SU-DHL-6 (cell line): ENCODE measurements at regions not wholly inside any gene's neighbourhood (a gene's known extent, or its start where the extent isn't known, plus 50 kb on each side); places are given as distances from the start of the nearest gene placed in this dataset.

Source experiments
- H2AFZ ChIP-seq: fragments of 200-600 bp; sonication (generic); 2 replicates; pipeline ENCODE4 v1.6.1; 2014; ENCODE audit warnings: low read depth, mild to moderate bottlenecking, moderate library complexity, mixed read lengths, antibody characterized with exemption, low read length; ENCODE audit not compliant: severe bottlenecking
- H3F3A ChIP-seq: fragments of 200-600 bp; shearing (Covaris generic); 2 replicates; pipeline ENCODE4 v1.6.0; 2016; ENCODE audit warnings: antibody characterized with exemption, mild to moderate bottlenecking; ENCODE audit not compliant: insufficient read depth
- H3K27ac ChIP-seq: fragments of 200-600 bp; sonication (generic); 2 replicates; pipeline ENCODE4 v1.5.1; 2016; ENCODE audit warnings: low read depth, mild to moderate bottlenecking, low read length, moderate library complexity, mixed read lengths
- H3K27me3 ChIP-seq: fragments of 200-600 bp; sonication (generic), shearing (Covaris generic); 2 replicates; pipeline ENCODE4 v1.6.0; 2014; ENCODE audit warnings: mild to moderate bottlenecking, low read length
- H3K36me3 ChIP-seq: fragments of 200-600 bp; sonication (generic); 2 replicates; pipeline ENCODE4 v1.6.1; 2014; ENCODE audit warnings: mild to moderate bottlenecking, low read length, mixed read lengths
- H3K4me2 ChIP-seq: fragments of 300-600, 200-600 bp; shearing (Covaris generic), sonication (generic); 2 replicates; pipeline ENCODE4 v1.6.0; 2014; ENCODE audit warnings: low read length, low read depth, mild to moderate bottlenecking; ENCODE audit not compliant: poor library complexity, severe bottlenecking
- H3K4me3 ChIP-seq: fragments of 200-600 bp; sonication (generic); 2 replicates; pipeline ENCODE4 v1.5.1; 2014; ENCODE audit warnings: antibody characterized with exemption, low read length, mild to moderate bottlenecking, mixed read lengths; ENCODE audit not compliant: insufficient read depth, poor library complexity, severe bottlenecking
- H3K79me2 ChIP-seq: fragments of 200-600 bp; sonication (generic); 2 replicates; pipeline ENCODE4 v1.6.1; 2014; ENCODE audit warnings: mild to moderate bottlenecking, low read length, moderate library complexity; ENCODE audit not compliant: insufficient read depth
- H3K9ac ChIP-seq: fragments of 200-600 bp; sonication (generic); 2 replicates; pipeline ENCODE4 v1.7.0; 2014; ENCODE audit warnings: mild to moderate bottlenecking, low read length
- H3K9me2 ChIP-seq: fragments of 200-600 bp; sonication (generic); replicated peaks from 2 replicates; pipeline ENCODE4 v1.6.1; 2014; ENCODE audit warnings: low read length; ENCODE audit not compliant: insufficient read depth
- H3K9me3 ChIP-seq: fragments of 200-600 bp; sonication (generic); 2 replicates; pipeline ENCODE4 v1.6.1; 2014; ENCODE audit warnings: low read length, mixed read lengths; ENCODE audit not compliant: insufficient read depth
- H4K20me1 ChIP-seq: fragments of 200-600 bp; sonication (generic); 2 replicates; pipeline ENCODE4 v1.6.1; 2014; ENCODE audit warnings: low read depth, mild to moderate bottlenecking, antibody characterized with exemption, low read length, moderate library complexity, mixed read lengths
- EZH2phosphoT487 ChIP-seq: fragments of 200-600 bp; sonication (generic), shearing (Covaris generic); conservative IDR thresholded peaks from 2 replicates; pipeline ENCODE4 v1.6.1; 2018; ENCODE audit warnings: mild to moderate bottlenecking, antibody characterized with exemption, low read length, moderate library complexity, mixed read lengths
- TF ChIP-seq, protein P1 (sequence below): fragments of 200-600 bp; sonication (generic); IDR thresholded peaks from one replicate; pipeline ENCODE4 v1.5.1; 2017; ENCODE audit warnings: antibody characterized with exemption, mild to moderate bottlenecking, low read length, moderate library complexity; ENCODE audit not compliant: insufficient read depth, poor library complexity, severe bottlenecking

GRCh38 chr11:27848423-27848822 lies 148.2 kb upstream of the BDNF start:
- H2AFZ ChIP-seq = no peak overlapping the region
- no peaks in the 10 kb centered on the region; the same call in 1 of the 2 replicates for H3K27me3 ChIP-seq
- no peak overlapping the region for H3K9ac ChIP-seq
- no peaks in the 10 kb centered on the region for H4K20me1 ChIP-seq
- no peak for TF ChIP-seq EZH2phosphoT487
- TF ChIP-seq, protein P1, sequence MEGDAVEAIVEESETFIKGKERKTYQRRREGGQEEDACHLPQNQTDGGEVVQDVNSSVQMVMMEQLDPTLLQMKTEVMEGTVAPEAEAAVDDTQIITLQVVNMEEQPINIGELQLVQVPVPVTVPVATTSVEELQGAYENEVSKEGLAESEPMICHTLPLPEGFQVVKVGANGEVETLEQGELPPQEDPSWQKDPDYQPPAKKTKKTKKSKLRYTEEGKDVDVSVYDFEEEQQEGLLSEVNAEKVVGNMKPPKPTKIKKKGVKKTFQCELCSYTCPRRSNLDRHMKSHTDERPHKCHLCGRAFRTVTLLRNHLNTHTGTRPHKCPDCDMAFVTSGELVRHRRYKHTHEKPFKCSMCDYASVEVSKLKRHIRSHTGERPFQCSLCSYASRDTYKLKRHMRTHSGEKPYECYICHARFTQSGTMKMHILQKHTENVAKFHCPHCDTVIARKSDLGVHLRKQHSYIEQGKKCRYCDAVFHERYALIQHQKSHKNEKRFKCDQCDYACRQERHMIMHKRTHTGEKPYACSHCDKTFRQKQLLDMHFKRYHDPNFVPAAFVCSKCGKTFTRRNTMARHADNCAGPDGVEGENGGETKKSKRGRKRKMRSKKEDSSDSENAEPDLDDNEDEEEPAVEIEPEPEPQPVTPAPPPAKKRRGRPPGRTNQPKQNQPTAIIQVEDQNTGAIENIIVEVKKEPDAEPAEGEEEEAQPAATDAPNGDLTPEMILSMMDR = no peak
- H3K79me2 ChIP-seq = no peaks in the 10 kb centered on the region
- no peaks in the 10 kb centered on the region for H3K36me3 ChIP-seq
- no peak overlapping the region for H3K4me3 ChIP-seq
- H3K9me2 ChIP-seq = no peaks in the 10 kb centered on the region
- no peaks in the 10 kb centered on the region for H3K9me3 ChIP-seq
- H3K27ac ChIP-seq = no peak overlapping the region
- no peak overlapping the region for H3K4me2 ChIP-seq
- H3F3A ChIP-seq = no peaks in the 10 kb centered on the region

DNA sequence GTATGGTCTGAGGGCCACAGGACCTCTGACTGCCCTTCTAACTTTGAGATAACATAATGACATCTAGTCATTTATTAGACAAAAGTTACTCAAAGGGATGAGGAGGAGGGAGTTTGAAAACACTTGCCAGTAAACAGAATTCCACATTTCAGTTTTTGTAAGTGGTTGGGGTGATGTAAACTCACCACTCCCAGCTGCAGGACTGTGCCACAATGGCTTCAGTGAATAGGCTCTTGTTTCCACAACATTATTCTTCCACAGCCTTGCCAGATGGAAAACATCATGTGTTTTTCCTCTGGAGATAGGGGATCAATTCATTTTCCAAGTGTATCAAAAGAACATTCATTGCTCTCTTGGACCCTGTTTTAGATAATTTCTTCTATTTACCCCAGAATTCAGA lies 147.2 kb upstream of the BDNF start:
- Histone ChIP-seq H2AFZ (no peak overlapping the region), H3K4me2 (no peak overlapping the region), H3F3A (no peaks in the 10 kb centered on the region), H3K27ac (no peak overlapping the region), H3K9me3 (no peaks in the 10 kb centered on the region), H3K9ac (no peak overlapping the region), H3K27me3 (no peaks in the 10 kb centered on the region; the same call in 1 of the 2 replicates), H3K36me3 (no peaks in the 10 kb centered on the region), H4K20me1 (no peaks in the 10 kb centered on the region), H3K4me3 (no peak overlapping the region), H3K79me2 (no peaks in the 10 kb centered on the region), H3K9me2 (no peaks in the 10 kb centered on the region)
- TF ChIP-seq, protein P1 = no peak
- TF ChIP-seq EZH2phosphoT487 = no peak

DNA sequence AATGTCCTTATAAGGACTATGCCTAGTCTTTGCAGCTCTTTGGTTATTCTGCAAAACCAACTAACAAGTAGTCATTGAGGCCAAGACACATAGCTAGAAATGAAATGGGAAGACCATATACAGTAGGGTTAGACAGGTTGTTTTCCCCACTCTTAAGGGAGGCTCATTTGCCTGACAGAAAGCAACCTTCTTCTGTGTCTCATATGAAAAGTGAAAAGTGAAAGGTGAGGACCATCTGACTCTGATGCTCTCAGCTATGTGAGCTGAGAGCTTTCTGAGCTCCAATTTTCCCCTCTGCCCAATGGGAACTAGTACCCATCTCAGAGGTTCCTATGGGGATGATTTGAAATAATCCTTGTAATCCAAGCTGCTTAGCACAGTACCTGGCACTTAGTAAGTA lies 142.0 kb upstream of the BDNF start:
- Histone ChIP-seq H3K9me3 (no peaks in the 10 kb centered on the region), H2AFZ (no peak overlapping the region)

More for the DNA sequence above, 142.0 kb upstream of the BDNF start:
- no peaks in the 10 kb centered on the region for H4K20me1 ChIP-seq
- H3K27ac ChIP-seq = no peak overlapping the region
- no peaks in the 10 kb centered on the region for H3K36me3 ChIP-seq
- no peaks in the 10 kb centered on the region for H3K79me2 ChIP-seq
- H3K4me2 ChIP-seq = no peak overlapping the region
- no peaks in the 10 kb centered on the region for H3F3A ChIP-seq
- no peak for TF ChIP-seq EZH2phosphoT487
- TF ChIP-seq, protein P1 = no peak
- H3K4me3 ChIP-seq = no peak overlapping the region
- no peaks in the 10 kb centered on the region; the same call in 1 of the 2 replicates for H3K27me3 ChIP-seq
- H3K9me2 ChIP-seq = no peaks in the 10 kb centered on the region
- H3K9ac ChIP-seq = no peak overlapping the region
